T-cell (primary cell): ENCODE measurements at regions not wholly inside any gene's neighbourhood (a gene's known extent, or its start where the extent isn't known, plus 50 kb on each side); places are given as distances from the start of the nearest gene placed in this dataset.

Source experiments
- ATAC-seq, 4 experiments: fragments of 200-7000 bp in 3 of 4; fragments of 150-1000 bp in 1 of 4; cut with Tn5 transposase; replicated peaks in 1 of 4; 1 replicate in 3 of 4; 2 replicates in 1 of 4; pipeline ENCODE4 v1.10.0; 2021; ENCODE audit warnings: moderate library complexity in 3 of 4, mild to moderate bottlenecking in 2 of 4, moderate number of reproducible peaks in 1 of 4
- CTCF ChIA-PET, 2 donors: fragments of 300-600 bp; sonication (Branson Sonifier 250); formaldehyde crosslinking; loops; one replicate each; lab custom pipeline; 2022; ENCODE audit warnings: antibody characterized with exemption in 2 of 2; lab: Charles Lee
- POLR2A ChIA-PET, 2 donors: fragments of 300-600 bp; sonication (Branson Sonifier 250); formaldehyde crosslinking; loops; one replicate each; lab custom pipeline; 2022; ENCODE audit warnings: antibody characterized with exemption in 2 of 2; lab: Charles Lee
- DNase-seq, 35 experiments: peaks; one replicate each; pipeline versions ENCODE4 v3.0.0 to v3.0.0-alpha.2; 2013 to 2023
- H3K27ac ChIP-seq: one replicate; pipeline ENCODE4 v1.5.1; 2013; ENCODE audit warnings: low read length
- H3K27me3 ChIP-seq, 2 experiments: replicated peaks in 1 of 2; 1 replicate in 1 of 2; 2 replicates in 1 of 2; pipeline versions ENCODE4 v1.6.1 to v1.7.0; 2013; ENCODE audit warnings: low read length in 1 of 2, mixed read lengths in 1 of 2; ENCODE audit not compliant: control insufficient read depth in 2 of 2, insufficient read depth in 2 of 2; ENCODE audit errors: extremely low read depth in 1 of 2
- H3K36me3 ChIP-seq, 2 donors: 1 replicate in 1 of 2; 2 replicates in 1 of 2; pipeline versions ENCODE4 v1.6.1 to v1.7.0; 2013; ENCODE audit warnings: low read length in 1 of 2; ENCODE audit not compliant: control insufficient read depth in 2 of 2, insufficient read depth in 1 of 2; ENCODE audit errors: extremely low read depth in 1 of 2
- H3K4me1 ChIP-seq, 2 experiments: 1 replicate in 1 of 2; 2 replicates in 1 of 2; pipeline versions ENCODE4 v1.6.1 to v1.7.0; 2013; ENCODE audit warnings: low read length in 2 of 2, mixed read lengths in 1 of 2; ENCODE audit not compliant: insufficient read depth in 2 of 2, control insufficient read depth in 1 of 2; ENCODE audit errors: extremely low read depth in 1 of 2
- H3K4me3 ChIP-seq, 2 donors: 1 replicate in 1 of 2; 2 replicates in 1 of 2; pipeline versions ENCODE4 v1.5.1 to v1.7.0; 2013; ENCODE audit warnings: mild to moderate bottlenecking in 2 of 2, low read length in 1 of 2, moderate library complexity in 1 of 2; ENCODE audit not compliant: control insufficient read depth in 1 of 2; ENCODE audit errors: extremely low read depth in 1 of 2
- H3K9me3 ChIP-seq: 2 replicates; pipeline ENCODE4 v1.7.0; 2013
- H3K27ac Mint-ChIP-seq, 2 donors: one replicate each; pipeline ENCODE4 v1.8.0; 2020 to 2021; ENCODE audit warnings: mild to moderate bottlenecking in 2 of 2, mixed read lengths in 2 of 2
- H3K27me3 Mint-ChIP-seq, 2 donors: one replicate each; pipeline ENCODE4 v1.8.0; 2021 to 2022; ENCODE audit warnings: mixed read lengths in 2 of 2
- H3K36me3 Mint-ChIP-seq: one replicate; pipeline ENCODE4 v1.8.0; 2021; ENCODE audit warnings: mixed read lengths
- H3K4me1 Mint-ChIP-seq, 3 donors: one replicate each; pipeline ENCODE4 v1.8.0; 2020 to 2022; ENCODE audit warnings: mixed read lengths in 3 of 3, mild to moderate bottlenecking in 1 of 3
- H3K4me3 Mint-ChIP-seq, 3 donors: one replicate each; pipeline ENCODE4 v1.8.0; 2020 to 2022; ENCODE audit warnings: mild to moderate bottlenecking in 3 of 3, mixed read lengths in 3 of 3, moderate library complexity in 3 of 3
- H3K9me3 Mint-ChIP-seq, 3 donors: one replicate each; pipeline ENCODE4 v1.8.0; 2020 to 2022; ENCODE audit warnings: mixed read lengths in 3 of 3
- WGBS: methylation state at CpG from one replicate; pipeline ENCODE4 v1.1.5; 2013; ENCODE audit warnings: missing lambda C conversion rate; ENCODE audit not compliant: insufficient coverage; 5-methylcytosine and 5-hydroxymethylcytosine counted together

- ATAC-seq (no peak), DNase-seq (no peak)
- Mint-ChIP-seq H3K4me3 (no peak overlapping the region), H3K27ac (no peak overlapping the region), H3K36me3 (no peaks in the 10 kb centered on the region), H3K4me1 (no peaks in the 10 kb centered on the region), H3K9me3 (peaks cover 0 to 6% (median 0%) of the 10 kb centered on the region in 3 donors), H3K27me3 (no peaks in the 10 kb centered on the region)
- CTCF ChIA-PET, result no interaction called here
- Histone ChIP-seq H3K27me3 (no peaks in the 10 kb centered on the region), H3K4me1 (no peaks in the 10 kb centered on the region), H3K9me3 (no peaks in the 10 kb centered on the region), H3K27ac (no peak overlapping the region), H3K36me3 (no peaks in the 10 kb centered on the region), H3K4me3 (no peak overlapping the region)
- WGBS, result no CpG with 5 or more reads among the region's 2 CpGs
- POLR2A ChIA-PET, result no interaction called here
Observed at GRCh38 chr4:84019626-84020025, 479.5 kb downstream of the NKX6-1 start.

- no peak overlapping the region for H3K27ac ChIP-seq
- Mint-ChIP-seq H3K4me3 (no peak overlapping the region), H3K27me3 (no peaks in the 10 kb centered on the region), H3K36me3 (no peaks in the 10 kb centered on the region), H3K4me1 (no peaks in the 10 kb centered on the region), H3K9me3 (peaks cover 0 to 4% (median 0%) of the 10 kb centered on the region in 3 donors), H3K27ac (no peak overlapping the region)
- H3K36me3 ChIP-seq, result no peaks in the 10 kb centered on the region
- no peaks in the 10 kb centered on the region for H3K9me3 ChIP-seq
- H3K27me3 ChIP-seq, result no peaks in the 10 kb centered on the region
- H3K4me3 ChIP-seq, result no peak overlapping the region
- ATAC-seq (no peak), DNase-seq (no peak)
- WGBS, result no CpG with 5 or more reads among the region's 2 CpGs
- H3K4me1 ChIP-seq, result no peaks in the 10 kb centered on the region
- ChIA-PET CTCF (no interaction called here), POLR2A (no interaction called here)
Observed at GRCh38 chr4:84003046-84003445, 467.1 kb downstream of the GPAT3 start.

GRCh38 chr4:84001876-84002569, 466.1 kb downstream of the GPAT3 start:
- DNase-seq, result no peak
- ChIA-PET CTCF (no interaction called here), POLR2A (no interaction called here)
- Histone ChIP-seq H3K9me3 (no peaks in the 10 kb centered on the region), H3K27ac (no peak overlapping the region), H3K4me1 (no peaks in the 10 kb centered on the region), H3K27me3 (no peaks in the 10 kb centered on the region), H3K36me3 (no peaks in the 10 kb centered on the region), H3K4me3 (no peak overlapping the region)
- Mint-ChIP-seq H3K27me3 (no peaks in the 10 kb centered on the region), H3K4me3 (no peak overlapping the region), H3K9me3 (peaks cover 0 to 3% (median 0%) of the 10 kb centered on the region in 3 donors), H3K36me3 (no peaks in the 10 kb centered on the region), H3K27ac (no peak overlapping the region), H3K4me1 (no peaks in the 10 kb centered on the region)
- WGBS, result 90% methylated on average over 2 of the region's 2 CpGs
- no peak for ATAC-seq

- H3K4me1 Mint-ChIP-seq, result no peaks in the 10 kb centered on the region
- no peak overlapping the region for H3K4me3 Mint-ChIP-seq
- DNase-seq (no peak), ATAC-seq (no peak)
- Histone ChIP-seq H3K9me3 (no peaks in the 10 kb centered on the region), H3K27ac (no peak overlapping the region), H3K36me3 (no peaks in the 10 kb centered on the region), H3K27me3 (no peaks in the 10 kb centered on the region), H3K4me3 (no peak overlapping the region), H3K4me1 (no peaks in the 10 kb centered on the region)
- CTCF ChIA-PET, result no interaction called here
- H3K27ac Mint-ChIP-seq, result no peak overlapping the region
- POLR2A ChIA-PET, result no interaction called here
- H3K9me3 Mint-ChIP-seq, result peaks cover 0 to 2% (median 0%) of the 10 kb centered on the region in 3 donors
- no peaks in the 10 kb centered on the region for H3K36me3 Mint-ChIP-seq
- no peaks in the 10 kb centered on the region for H3K27me3 Mint-ChIP-seq
- 83% methylated on average over 1 of the region's 3 CpGs for WGBS
Observed at GRCh38 chr4:83996254-83996653, 460.3 kb downstream of the GPAT3 start.

GRCh38 chr4:83993774-83994173, 457.9 kb downstream of the GPAT3 start:
- H3K36me3 ChIP-seq, result no peaks in the 10 kb centered on the region
- Mint-ChIP-seq H3K4me1 (no peaks in the 10 kb centered on the region), H3K27me3 (no peaks in the 10 kb centered on the region), H3K36me3 (no peaks in the 10 kb centered on the region), H3K9me3 (peaks cover 0 to 4% (median 2%) of the 10 kb centered on the region in 3 donors), H3K27ac (no peak overlapping the region), H3K4me3 (no peak overlapping the region)
- ATAC-seq (no peak), DNase-seq (no peak)
- H3K4me1 ChIP-seq, result no peaks in the 10 kb centered on the region
- H3K27me3 ChIP-seq, result no peaks in the 10 kb centered on the region
- no peak overlapping the region for H3K4me3 ChIP-seq
- H3K9me3 ChIP-seq, result no peaks in the 10 kb centered on the region
- H3K27ac ChIP-seq, result no peak overlapping the region
- CTCF ChIA-PET, result no interaction called here
- WGBS, result 95% methylated on average over 3 of the region's 7 CpGs
- POLR2A ChIA-PET, result no interaction called here

GRCh38 chr4:83989835-83990234, 453.9 kb downstream of the GPAT3 start:
- ChIA-PET POLR2A (no interaction called here), CTCF (no interaction called here)

More at GRCh38 chr4:83989835-83990234, 453.9 kb downstream of the GPAT3 start:
- no peaks in the 10 kb centered on the region for H3K27me3 ChIP-seq
- H3K36me3 ChIP-seq, result no peaks in the 10 kb centered on the region
- no peak overlapping the region for H3K27ac ChIP-seq
- WGBS, result 46% methylated on average over 4 of the region's 7 CpGs
- H3K27ac Mint-ChIP-seq, result no peak overlapping the region
- H3K9me3 ChIP-seq, result no peaks in the 10 kb centered on the region
- H3K4me3 Mint-ChIP-seq, result no peak overlapping the region
- H3K9me3 Mint-ChIP-seq, result peaks cover 0 to 4% (median 4%) of the 10 kb centered on the region in 3 donors
- H3K27me3 Mint-ChIP-seq, result no peaks in the 10 kb centered on the region
- DNase-seq (no peak), ATAC-seq (no peak)
- no peaks in the 10 kb centered on the region for H3K4me1 Mint-ChIP-seq
- no peak overlapping the region for H3K4me3 ChIP-seq
- no peaks in the 10 kb centered on the region for H3K36me3 Mint-ChIP-seq
- H3K4me1 ChIP-seq, result no peaks in the 10 kb centered on the region
